ENCODE measurements at regions not wholly inside any gene's neighbourhood (a gene's known extent, or its start where the extent isn't known, plus 50 kb on each side); places are given as distances from the start of the nearest gene placed in this dataset.

DNA sequence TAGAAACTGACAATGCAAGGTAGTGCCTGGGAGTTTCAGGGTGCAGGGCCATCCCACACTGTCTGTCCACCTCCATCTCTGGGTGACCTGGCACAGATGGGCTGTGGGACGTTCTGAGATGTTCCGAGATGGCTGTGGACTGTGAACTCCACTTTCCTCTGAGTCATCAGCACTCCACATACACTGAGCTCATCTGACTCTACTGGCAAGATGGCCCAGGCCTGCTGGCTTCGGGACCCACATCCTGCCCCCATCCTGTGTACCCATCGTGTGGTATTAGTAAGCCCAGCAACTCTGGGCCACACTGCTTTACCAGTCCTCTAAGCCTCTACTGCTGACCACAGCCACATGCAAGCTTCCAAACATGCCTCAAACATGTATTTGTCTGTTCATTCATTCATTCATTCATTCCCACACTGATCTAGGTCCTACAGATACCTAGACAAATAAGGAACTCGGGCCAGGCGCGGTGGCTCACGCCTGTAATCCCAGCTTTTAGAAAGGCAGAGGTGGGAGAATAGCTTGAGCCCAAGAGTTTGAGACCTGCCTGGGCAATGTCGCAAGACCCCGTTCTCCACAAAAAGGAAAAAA, 124.8 kb upstream of the CXCR4 start:
- TF ChIP-seq, protein P1, sequence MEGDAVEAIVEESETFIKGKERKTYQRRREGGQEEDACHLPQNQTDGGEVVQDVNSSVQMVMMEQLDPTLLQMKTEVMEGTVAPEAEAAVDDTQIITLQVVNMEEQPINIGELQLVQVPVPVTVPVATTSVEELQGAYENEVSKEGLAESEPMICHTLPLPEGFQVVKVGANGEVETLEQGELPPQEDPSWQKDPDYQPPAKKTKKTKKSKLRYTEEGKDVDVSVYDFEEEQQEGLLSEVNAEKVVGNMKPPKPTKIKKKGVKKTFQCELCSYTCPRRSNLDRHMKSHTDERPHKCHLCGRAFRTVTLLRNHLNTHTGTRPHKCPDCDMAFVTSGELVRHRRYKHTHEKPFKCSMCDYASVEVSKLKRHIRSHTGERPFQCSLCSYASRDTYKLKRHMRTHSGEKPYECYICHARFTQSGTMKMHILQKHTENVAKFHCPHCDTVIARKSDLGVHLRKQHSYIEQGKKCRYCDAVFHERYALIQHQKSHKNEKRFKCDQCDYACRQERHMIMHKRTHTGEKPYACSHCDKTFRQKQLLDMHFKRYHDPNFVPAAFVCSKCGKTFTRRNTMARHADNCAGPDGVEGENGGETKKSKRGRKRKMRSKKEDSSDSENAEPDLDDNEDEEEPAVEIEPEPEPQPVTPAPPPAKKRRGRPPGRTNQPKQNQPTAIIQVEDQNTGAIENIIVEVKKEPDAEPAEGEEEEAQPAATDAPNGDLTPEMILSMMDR (IDR thresholded peaks at IDR 0.05; ENCODE audit: insufficient read depth, low read length, missing control alignments), result no peak
- ChIA-PET POLR2A (no interaction called here), CTCF (no interaction called here)
- no peak overlapping the region for H3K4me3 ChIP-seq (ENCODE audit: low read depth, low read length)
- DNase-seq (ENCODE audit: low read depth, low spot score), result no peak

DNA sequence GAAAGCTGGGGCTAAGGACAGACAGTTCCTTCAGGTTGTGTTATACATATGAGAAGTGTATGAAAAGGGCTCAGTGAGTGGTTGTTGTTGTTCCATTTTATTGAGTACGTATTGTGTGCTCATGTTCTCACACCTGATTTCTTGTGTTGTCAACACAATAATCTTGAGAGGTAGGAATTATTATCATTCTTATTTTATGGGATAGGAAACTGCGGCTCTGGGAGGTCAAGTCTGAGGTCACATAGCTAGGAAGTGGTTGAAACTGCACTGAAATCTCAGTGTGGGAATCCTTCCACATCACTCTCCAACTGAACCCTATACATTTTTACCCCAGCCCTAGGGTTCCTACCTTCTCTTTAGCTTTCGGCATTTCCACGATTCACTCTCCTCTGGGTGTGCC, 124.2 kb upstream of the CXCR4 start:
- POLR2A ChIA-PET, result no interaction called here
- H3K4me3 ChIP-seq (ENCODE audit: low read depth, low read length), result no peak overlapping the region
- TF ChIP-seq, protein P1 (IDR thresholded peaks at IDR 0.05; ENCODE audit: insufficient read depth, low read length, missing control alignments), result no peak
- CTCF ChIA-PET, result no interaction called here
- no peak for DNase-seq (ENCODE audit: low read depth, low spot score)

DNA sequence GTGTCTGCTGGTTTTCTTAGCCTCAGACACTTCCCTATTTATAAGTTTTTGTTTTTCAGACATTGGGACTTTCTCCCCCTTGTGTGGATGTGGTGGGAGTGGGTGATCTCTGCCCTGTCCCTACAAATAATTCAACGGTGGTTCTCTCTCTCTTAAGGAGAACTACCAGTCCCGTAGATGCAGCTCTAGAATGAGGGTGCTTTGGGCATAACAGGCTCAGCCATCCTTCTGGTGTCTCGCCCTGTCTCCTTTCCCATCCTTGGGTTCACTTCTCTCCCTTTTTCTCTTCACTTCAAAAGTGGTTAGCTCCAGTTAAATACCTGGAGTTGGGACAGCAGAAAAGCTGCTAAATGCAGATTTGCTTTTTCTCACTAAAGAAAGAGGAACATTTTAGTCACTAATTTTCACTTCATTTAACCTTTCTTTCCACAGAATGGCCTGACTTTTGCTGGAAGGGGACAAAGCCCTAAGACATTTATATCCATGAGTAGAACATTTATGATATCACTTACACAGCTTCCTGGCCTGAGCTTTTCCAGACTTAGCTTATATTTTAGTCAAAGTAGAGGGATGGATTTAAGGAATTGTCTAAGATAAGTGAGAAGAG, 121.2 kb upstream of the CXCR4 start:
- CTCF ChIA-PET, result no interaction called here
- TF ChIP-seq, protein P1 (IDR thresholded peaks at IDR 0.05; ENCODE audit: insufficient read depth, low read length, missing control alignments), result no peak
- POLR2A ChIA-PET, result no interaction called here
- DNase-seq (ENCODE audit: low read depth, low spot score), result no peak
- H3K4me3 ChIP-seq (ENCODE audit: low read depth, low read length), result no peak overlapping the region

DNA sequence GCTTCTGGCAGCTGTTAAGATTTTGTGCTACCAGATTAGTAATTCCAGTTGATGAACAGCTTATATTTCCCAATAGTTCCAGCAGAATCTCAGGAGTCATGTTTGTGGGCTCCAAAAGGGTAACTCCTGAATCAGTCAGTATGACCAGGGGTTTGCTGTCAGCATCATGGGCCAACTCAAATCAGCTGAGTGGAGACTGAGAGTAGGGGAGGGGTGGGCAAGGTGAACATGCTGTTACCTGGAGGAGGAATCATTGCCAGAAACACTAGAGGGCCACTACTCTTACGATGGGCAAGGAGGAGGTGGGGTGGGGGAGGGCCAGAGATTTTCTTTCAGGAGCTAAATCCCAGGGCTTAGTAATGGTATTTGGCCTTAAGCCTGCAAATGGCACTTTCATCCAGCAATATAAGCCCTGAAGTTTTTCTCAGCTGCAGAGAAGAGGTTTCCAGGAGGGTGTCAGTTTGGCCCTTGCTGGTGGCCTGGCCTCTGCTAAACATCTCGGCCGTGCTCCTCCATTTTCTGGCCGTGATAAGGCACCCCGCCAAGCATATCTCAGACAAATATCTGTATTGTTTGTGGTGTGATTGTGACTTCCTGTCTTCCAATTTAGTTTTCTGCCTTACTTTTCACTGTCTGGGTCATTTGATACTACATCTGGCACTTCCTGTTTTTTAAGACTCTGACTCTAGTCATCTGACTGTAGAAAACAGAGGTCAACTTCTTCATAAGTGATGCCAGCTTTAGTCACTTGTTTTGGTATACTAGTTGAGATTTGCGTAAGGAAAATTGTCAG, 120.5 kb upstream of the CXCR4 start:
- TF ChIP-seq, protein P1 (IDR thresholded peaks at IDR 0.05; ENCODE audit: insufficient read depth, low read length, missing control alignments), result no peak
- CTCF ChIA-PET, result no interaction called here
- POLR2A ChIA-PET, result no interaction called here
- H3K4me3 ChIP-seq (ENCODE audit: low read depth, low read length), result no peak overlapping the region
- no peak for DNase-seq (ENCODE audit: low read depth, low spot score)

DNA sequence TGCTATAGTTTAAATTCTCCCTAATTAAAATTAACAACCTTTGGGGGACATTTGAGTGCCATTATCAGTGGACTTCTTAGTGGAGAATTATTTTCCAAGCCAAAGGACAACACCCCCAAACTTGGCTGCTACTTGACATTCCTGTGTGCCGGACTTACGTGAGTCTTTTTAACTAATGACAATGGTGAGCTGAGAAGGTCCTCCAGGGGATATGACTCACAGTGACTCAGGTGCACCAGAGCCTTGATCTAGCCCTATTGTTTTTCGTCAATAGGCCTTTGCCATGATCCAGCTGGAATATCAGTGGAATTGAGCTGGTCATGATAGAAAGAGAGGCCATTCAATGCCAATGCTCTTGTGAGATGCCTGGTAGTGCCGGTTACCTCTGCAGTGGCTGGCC, 118.1 kb upstream of the CXCR4 start:
- ChIA-PET CTCF (no interaction called here), POLR2A (no interaction called here)
- no peak for DNase-seq (ENCODE audit: low read depth, low spot score)
- H3K4me3 ChIP-seq (ENCODE audit: low read depth, low read length), result no peak overlapping the region
- TF ChIP-seq, protein P1 (IDR thresholded peaks at IDR 0.05; ENCODE audit: insufficient read depth, low read length, missing control alignments), result no peak

DNA sequence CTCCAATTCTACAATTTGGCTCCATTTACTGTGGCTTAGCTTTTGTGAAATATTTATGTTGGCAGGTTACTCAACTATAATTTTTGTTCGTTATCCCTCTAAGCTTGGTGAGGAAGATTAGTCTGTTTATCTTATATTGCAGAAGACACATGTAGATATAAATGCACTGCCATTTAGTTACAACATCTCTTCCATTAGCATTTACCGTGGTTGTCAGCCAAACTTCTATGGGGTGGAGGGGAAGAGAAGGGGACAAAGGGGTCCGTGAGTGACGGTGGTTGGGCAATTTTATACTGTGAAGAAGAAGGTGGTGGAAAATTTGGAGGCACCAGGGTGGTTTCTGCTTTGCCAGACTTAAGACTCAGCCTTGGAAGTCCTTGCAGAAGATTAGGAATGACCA, 117.6 kb upstream of the CXCR4 start:
- H3K4me3 ChIP-seq (ENCODE audit: low read depth, low read length), result no peak overlapping the region
- POLR2A ChIA-PET, result no interaction called here
- no peak for DNase-seq (ENCODE audit: low read depth, low spot score)
- TF ChIP-seq, protein P1 (IDR thresholded peaks at IDR 0.05; ENCODE audit: insufficient read depth, low read length, missing control alignments), result no peak
- CTCF ChIA-PET, result no interaction called here
